ENCODE measurements at regions not wholly inside any gene's neighbourhood (a gene's known extent, or its start where the extent isn't known, plus 50 kb on each side); places are given as distances from the start of the nearest gene placed in this dataset.
A peak's percentile ranks its signal among the peaks of the same experiment; 100 is the strongest.

DNA sequence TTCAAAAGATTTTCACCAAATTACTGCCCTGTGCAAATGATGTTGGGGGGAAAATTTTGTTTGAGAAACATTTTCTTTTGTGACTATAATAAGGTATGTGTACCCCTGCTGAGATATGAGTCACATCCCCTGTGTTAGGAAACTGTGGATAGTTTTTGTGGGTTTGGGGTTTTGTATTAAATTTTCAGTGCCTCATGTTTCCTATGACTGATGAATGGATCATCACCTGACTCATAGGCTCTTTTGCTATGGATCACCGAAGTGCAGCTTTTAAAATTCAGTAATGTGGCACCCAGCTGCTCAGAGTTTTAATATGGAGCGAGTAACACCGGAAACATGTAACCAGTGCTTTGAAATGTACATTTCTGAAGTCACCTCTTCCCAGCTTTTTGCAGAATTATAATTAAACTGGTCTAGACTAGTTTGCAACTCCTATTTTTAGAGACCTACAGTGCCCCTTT lies 167.4 kb upstream of the HMGA2 start (continued):
- TF ChIP-seq SIN3A (IDR thresholded peaks at IDR 0.05; ENCODE audit: low read depth) (peak; percentile 53), EGR1 (IDR thresholded peaks at IDR 0.05; ENCODE audit: low read depth) (peak; percentile 47; the same call in 1 of the 2 replicates), TCF7L2 (IDR thresholded peaks at IDR 0.05; ENCODE audit: borderline replicate concordance, extremely low read depth, insufficient read depth, insufficient read length) (peak; percentile 97), CEBPB (IDR thresholded peaks at IDR 0.05; ENCODE audit: low read depth) (peak; percentile 96), SP1 (IDR thresholded peaks at IDR 0.05; ENCODE audit: low read depth) (peak; percentile 100), FOSL1 (IDR thresholded peaks at IDR 0.05; ENCODE audit: low read depth) (peak; percentile 100), EZH2 (IDR thresholded peaks at IDR 0.05) (no peak), ELF1 (IDR thresholded peaks at IDR 0.05; ENCODE audit: borderline replicate concordance, low read depth) (no peak; the same call in 1 of the 2 replicates), CBX3 (IDR thresholded peaks at IDR 0.05; ENCODE audit: low read depth) (peak; percentile 88), RAD21 (IDR thresholded peaks at IDR 0.05; ENCODE audit: low read depth) (peak; percentile 56; the same call in 1 of the 2 replicates)
- TF ChIP-seq, protein P1, sequence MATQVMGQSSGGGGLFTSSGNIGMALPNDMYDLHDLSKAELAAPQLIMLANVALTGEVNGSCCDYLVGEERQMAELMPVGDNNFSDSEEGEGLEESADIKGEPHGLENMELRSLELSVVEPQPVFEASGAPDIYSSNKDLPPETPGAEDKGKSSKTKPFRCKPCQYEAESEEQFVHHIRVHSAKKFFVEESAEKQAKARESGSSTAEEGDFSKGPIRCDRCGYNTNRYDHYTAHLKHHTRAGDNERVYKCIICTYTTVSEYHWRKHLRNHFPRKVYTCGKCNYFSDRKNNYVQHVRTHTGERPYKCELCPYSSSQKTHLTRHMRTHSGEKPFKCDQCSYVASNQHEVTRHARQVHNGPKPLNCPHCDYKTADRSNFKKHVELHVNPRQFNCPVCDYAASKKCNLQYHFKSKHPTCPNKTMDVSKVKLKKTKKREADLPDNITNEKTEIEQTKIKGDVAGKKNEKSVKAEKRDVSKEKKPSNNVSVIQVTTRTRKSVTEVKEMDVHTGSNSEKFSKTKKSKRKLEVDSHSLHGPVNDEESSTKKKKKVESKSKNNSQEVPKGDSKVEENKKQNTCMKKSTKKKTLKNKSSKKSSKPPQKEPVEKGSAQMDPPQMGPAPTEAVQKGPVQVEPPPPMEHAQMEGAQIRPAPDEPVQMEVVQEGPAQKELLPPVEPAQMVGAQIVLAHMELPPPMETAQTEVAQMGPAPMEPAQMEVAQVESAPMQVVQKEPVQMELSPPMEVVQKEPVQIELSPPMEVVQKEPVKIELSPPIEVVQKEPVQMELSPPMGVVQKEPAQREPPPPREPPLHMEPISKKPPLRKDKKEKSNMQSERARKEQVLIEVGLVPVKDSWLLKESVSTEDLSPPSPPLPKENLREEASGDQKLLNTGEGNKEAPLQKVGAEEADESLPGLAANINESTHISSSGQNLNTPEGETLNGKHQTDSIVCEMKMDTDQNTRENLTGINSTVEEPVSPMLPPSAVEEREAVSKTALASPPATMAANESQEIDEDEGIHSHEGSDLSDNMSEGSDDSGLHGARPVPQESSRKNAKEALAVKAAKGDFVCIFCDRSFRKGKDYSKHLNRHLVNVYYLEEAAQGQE (IDR thresholded peaks at IDR 0.05; ENCODE audit: low read depth), result no peak
- TF ChIP-seq, protein P2, sequence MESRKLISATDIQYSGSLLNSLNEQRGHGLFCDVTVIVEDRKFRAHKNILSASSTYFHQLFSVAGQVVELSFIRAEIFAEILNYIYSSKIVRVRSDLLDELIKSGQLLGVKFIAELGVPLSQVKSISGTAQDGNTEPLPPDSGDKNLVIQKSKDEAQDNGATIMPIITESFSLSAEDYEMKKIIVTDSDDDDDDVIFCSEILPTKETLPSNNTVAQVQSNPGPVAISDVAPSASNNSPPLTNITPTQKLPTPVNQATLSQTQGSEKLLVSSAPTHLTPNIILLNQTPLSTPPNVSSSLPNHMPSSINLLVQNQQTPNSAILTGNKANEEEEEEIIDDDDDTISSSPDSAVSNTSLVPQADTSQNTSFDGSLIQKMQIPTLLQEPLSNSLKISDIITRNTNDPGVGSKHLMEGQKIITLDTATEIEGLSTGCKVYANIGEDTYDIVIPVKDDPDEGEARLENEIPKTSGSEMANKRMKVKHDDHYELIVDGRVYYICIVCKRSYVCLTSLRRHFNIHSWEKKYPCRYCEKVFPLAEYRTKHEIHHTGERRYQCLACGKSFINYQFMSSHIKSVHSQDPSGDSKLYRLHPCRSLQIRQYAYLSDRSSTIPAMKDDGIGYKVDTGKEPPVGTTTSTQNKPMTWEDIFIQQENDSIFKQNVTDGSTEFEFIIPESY (IDR thresholded peaks at IDR 0.05; ENCODE audit: extremely low read depth, insufficient replicate concordance, low read length), result peak; percentile 79

Data from HCT116 (cell line).